ENCODE measurements at regions not wholly inside any gene's neighbourhood (a gene's known extent, or its start where the extent isn't known, plus 50 kb on each side); places are given as distances from the start of the nearest gene placed in this dataset.

DNA sequence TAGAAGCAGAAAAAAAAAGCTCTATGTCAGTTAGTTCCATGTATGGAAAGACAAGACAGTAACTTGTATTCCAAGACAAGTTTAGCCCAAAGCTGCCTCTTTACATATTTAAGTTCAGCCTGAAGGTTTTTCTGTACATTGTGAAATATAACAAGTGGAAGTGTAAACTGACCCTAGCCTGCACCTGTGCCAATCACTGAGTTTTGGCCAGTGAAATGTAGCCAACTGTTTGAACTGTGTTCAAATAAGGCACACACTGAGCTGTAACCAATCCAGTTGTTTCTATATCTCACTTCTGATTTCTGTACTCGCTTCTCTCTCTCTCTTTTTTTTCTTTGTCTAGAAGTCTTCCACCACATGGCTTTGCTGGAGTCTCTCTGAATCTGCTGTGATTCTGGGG, 1227.1 kb downstream of the NCAM2 start:
- Histone ChIP-seq H3K9me3 (ENCODE audit: insufficient read depth, low read length) (no peaks in the 10 kb centered on the region), H3K4me1 (ENCODE audit: insufficient read depth, insufficient read length) (no peaks in the 10 kb centered on the region), H3K36me3 (ENCODE audit: insufficient read depth, insufficient read length, low read length) (no peaks in the 10 kb centered on the region), H3K9ac (ENCODE audit: insufficient read length, low read depth) (no peak overlapping the region), H3K4me3 (ENCODE audit: insufficient read length, low read depth) (no peak overlapping the region), H3K27me3 (ENCODE audit: insufficient read depth, insufficient read length) (no peaks in the 10 kb centered on the region)
- no peak for DNase-seq (ENCODE audit: low read depth, low spot score)
- TF ChIP-seq SUZ12 (IDR thresholded peaks at IDR 0.05; ENCODE audit: extremely low read depth, insufficient read depth, insufficient read length) (no peak), ZNF274 (IDR thresholded peaks at IDR 0.05; ENCODE audit: low read depth, low read length) (no peak), YY1 (IDR thresholded peaks at IDR 0.05; ENCODE audit: insufficient read depth, insufficient read length) (no peak)

DNA sequence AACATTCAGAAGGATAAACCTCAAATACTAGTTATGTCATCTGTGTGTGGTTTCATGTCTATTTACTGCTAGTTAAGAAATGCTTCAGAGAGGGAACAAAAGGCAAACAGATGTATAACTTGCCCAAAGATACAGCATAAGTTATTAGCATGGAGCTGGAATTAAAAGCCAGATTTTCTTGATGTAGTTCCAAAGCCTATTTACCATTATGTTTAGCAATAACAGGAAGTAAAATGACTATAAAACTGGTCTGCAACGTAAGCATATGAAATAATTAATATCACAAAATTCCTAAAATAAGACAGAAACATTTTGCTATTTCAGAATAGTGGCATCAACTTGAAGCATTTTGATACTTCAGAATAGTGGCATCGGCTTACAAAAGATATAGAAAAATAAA, 1232.8 kb downstream of the NCAM2 start:
- H3K27me3 ChIP-seq (ENCODE audit: insufficient read depth, insufficient read length): no peaks in the 10 kb centered on the region
- no peak overlapping the region for H3K4me3 ChIP-seq (ENCODE audit: insufficient read length, low read depth)
- no peaks in the 10 kb centered on the region for H3K4me1 ChIP-seq (ENCODE audit: insufficient read depth, insufficient read length)
- H3K9me3 ChIP-seq (ENCODE audit: insufficient read depth, low read length): no peaks in the 10 kb centered on the region
- no peak for DNase-seq (ENCODE audit: low read depth, low spot score)
- H3K9ac ChIP-seq (ENCODE audit: insufficient read length, low read depth): no peak overlapping the region
- peaks cover 15% of the 10 kb centered on the region for H3K36me3 ChIP-seq (ENCODE audit: insufficient read depth, insufficient read length, low read length)
- TF ChIP-seq YY1 (IDR thresholded peaks at IDR 0.05; ENCODE audit: insufficient read depth, insufficient read length) (no peak), ZNF274 (IDR thresholded peaks at IDR 0.05; ENCODE audit: low read depth, low read length) (no peak), SUZ12 (IDR thresholded peaks at IDR 0.05; ENCODE audit: extremely low read depth, insufficient read depth, insufficient read length) (no peak)

DNA sequence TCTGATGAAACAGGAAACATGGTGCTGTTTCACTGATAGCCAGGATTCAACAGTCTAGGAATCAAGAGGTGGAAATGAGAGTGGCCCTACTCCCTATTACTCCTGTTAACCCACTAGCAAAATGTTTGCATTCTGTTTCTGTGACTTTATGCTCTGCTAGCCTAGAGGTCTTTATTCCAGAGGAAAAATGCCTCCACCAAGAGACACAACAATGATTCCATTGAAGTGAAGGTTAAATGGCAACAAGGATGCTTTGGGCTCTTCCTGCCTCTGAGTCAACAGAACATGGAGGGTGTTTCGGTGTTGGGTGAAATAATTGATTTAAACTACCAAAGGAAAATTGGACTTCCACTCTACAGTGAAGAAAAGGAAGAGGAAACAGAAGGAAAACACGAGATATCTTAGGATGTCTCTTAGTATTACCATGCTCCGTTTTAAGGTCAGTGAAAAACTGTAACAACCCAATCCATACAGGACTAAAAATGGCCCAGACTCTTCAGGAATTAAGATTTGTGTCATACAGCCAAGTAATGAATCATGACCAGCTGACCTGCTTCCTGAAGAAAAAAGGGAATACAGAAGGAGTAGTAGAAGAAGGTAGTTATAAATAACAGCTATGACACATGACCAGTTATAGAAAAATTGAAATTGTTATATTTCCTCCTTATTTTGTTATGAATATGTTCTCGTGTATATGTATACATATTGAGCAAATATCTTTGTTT, 1237.8 kb downstream of the NCAM2 start:
- DNase-seq (ENCODE audit: low read depth, low spot score): no peak
- Histone ChIP-seq H3K4me1 (ENCODE audit: insufficient read depth, insufficient read length) (no peaks in the 10 kb centered on the region), H3K27me3 (ENCODE audit: insufficient read depth, insufficient read length) (no peaks in the 10 kb centered on the region), H3K9me3 (ENCODE audit: insufficient read depth, low read length) (peaks cover 12% of the 10 kb centered on the region; the same call in 1 of the 2 replicates), H3K36me3 (ENCODE audit: insufficient read depth, insufficient read length, low read length) (peaks cover 17% of the 10 kb centered on the region), H3K4me3 (ENCODE audit: insufficient read length, low read depth) (no peak overlapping the region), H3K9ac (ENCODE audit: insufficient read length, low read depth) (no peak overlapping the region)
- TF ChIP-seq SUZ12 (IDR thresholded peaks at IDR 0.05; ENCODE audit: extremely low read depth, insufficient read depth, insufficient read length) (no peak), ZNF274 (IDR thresholded peaks at IDR 0.05; ENCODE audit: low read depth, low read length) (no peak), YY1 (IDR thresholded peaks at IDR 0.05; ENCODE audit: insufficient read depth, insufficient read length) (no peak)

DNA sequence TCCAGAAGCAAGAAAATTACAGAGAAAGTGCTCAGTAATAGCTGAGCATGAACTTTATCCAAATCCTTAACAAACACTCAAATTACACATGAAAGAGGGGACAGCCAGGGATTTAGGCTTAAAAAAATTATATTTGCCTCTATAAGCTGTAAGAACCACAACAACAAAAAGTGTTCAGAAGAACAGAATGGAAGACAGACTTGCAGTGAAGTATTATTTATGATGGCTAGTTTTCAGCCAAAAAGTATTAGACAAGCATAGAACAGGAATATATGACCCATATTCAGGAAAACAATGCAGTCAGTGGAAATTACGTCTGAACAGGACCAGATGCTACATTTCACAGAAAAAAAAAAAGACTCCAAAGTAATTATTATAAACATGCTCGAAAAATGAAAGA, 1246.3 kb downstream of the NCAM2 start:
- TF ChIP-seq ZNF274 (IDR thresholded peaks at IDR 0.05; ENCODE audit: low read depth, low read length): no peak
- no peak for TF ChIP-seq YY1 (IDR thresholded peaks at IDR 0.05; ENCODE audit: insufficient read depth, insufficient read length)
- no peak for TF ChIP-seq SUZ12 (IDR thresholded peaks at IDR 0.05; ENCODE audit: extremely low read depth, insufficient read depth, insufficient read length)
- Histone ChIP-seq H3K4me1 (ENCODE audit: insufficient read depth, insufficient read length) (no peaks in the 10 kb centered on the region), H3K4me3 (ENCODE audit: insufficient read length, low read depth) (no peak overlapping the region), H3K36me3 (ENCODE audit: insufficient read depth, insufficient read length, low read length) (no peaks in the 10 kb centered on the region), H3K27me3 (ENCODE audit: insufficient read depth, insufficient read length) (no peaks in the 10 kb centered on the region), H3K9me3 (ENCODE audit: insufficient read depth, low read length) (peaks cover 3% of the 10 kb centered on the region; the same call in 1 of the 2 replicates), H3K9ac (ENCODE audit: insufficient read length, low read depth) (no peak overlapping the region)
- DNase-seq (ENCODE audit: low read depth, low spot score): no peak

DNA sequence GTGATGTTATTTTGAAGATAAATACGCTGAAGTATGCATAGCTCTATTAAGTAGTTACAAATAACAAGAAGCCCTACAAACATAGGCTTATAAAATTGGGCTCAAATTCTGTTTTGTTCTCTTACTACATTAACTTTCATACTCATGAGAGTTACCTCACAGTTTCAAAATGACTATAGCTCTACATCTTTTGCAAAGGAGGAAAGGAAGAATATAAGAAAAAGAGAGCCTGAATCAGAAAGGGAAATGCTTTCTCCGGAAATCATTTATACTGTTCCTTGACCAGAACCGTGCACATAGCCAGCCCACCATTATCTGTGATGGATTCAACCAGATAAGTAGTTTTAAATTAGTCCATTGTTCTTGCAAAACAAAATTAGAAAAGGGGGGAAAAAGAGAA, 1252.1 kb downstream of the NCAM2 start:
- no peak overlapping the region for H3K4me3 ChIP-seq (ENCODE audit: insufficient read length, low read depth)
- H3K9me3 ChIP-seq (ENCODE audit: insufficient read depth, low read length): no peaks in the 10 kb centered on the region
- no peaks in the 10 kb centered on the region for H3K27me3 ChIP-seq (ENCODE audit: insufficient read depth, insufficient read length)
- DNase-seq (ENCODE audit: low read depth, low spot score): no peak
- H3K36me3 ChIP-seq (ENCODE audit: insufficient read depth, insufficient read length, low read length): no peaks in the 10 kb centered on the region
- TF ChIP-seq SUZ12 (IDR thresholded peaks at IDR 0.05; ENCODE audit: extremely low read depth, insufficient read depth, insufficient read length): no peak
- no peak for TF ChIP-seq ZNF274 (IDR thresholded peaks at IDR 0.05; ENCODE audit: low read depth, low read length)
- no peak for TF ChIP-seq YY1 (IDR thresholded peaks at IDR 0.05; ENCODE audit: insufficient read depth, insufficient read length)
- H3K9ac ChIP-seq (ENCODE audit: insufficient read length, low read depth): no peak overlapping the region
- H3K4me1 ChIP-seq (ENCODE audit: insufficient read depth, insufficient read length): no peaks in the 10 kb centered on the region

DNA sequence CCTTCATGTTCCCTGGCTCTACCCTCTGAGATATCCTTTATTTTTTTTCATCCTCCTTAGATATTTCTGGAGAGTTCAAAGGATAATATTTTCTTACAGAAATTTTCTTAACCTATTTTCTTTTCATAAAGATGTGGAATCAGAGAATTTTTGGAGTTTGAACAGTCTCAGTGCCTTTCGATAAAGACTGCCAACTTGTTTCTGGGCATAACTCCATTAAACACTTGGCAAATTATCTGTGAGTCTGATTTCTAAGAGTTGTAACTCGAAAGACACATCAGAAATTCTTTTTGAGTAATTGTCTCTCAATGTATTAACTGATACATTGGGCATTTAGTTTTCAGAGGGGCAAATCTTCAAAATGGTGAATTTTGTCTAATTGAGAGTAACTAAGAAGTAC, 1255.6 kb downstream of the NCAM2 start:
- no peak for TF ChIP-seq ZNF274 (IDR thresholded peaks at IDR 0.05; ENCODE audit: low read depth, low read length)
- no peak for TF ChIP-seq SUZ12 (IDR thresholded peaks at IDR 0.05; ENCODE audit: extremely low read depth, insufficient read depth, insufficient read length)
- no peak for TF ChIP-seq YY1 (IDR thresholded peaks at IDR 0.05; ENCODE audit: insufficient read depth, insufficient read length)
- Histone ChIP-seq H3K36me3 (ENCODE audit: insufficient read depth, insufficient read length, low read length) (no peaks in the 10 kb centered on the region), H3K9me3 (ENCODE audit: insufficient read depth, low read length) (no peaks in the 10 kb centered on the region), H3K4me1 (ENCODE audit: insufficient read depth, insufficient read length) (no peaks in the 10 kb centered on the region), H3K4me3 (ENCODE audit: insufficient read length, low read depth) (no peak overlapping the region), H3K9ac (ENCODE audit: insufficient read length, low read depth) (no peak overlapping the region), H3K27me3 (ENCODE audit: insufficient read depth, insufficient read length) (no peaks in the 10 kb centered on the region)
- DNase-seq (ENCODE audit: low read depth, low spot score): no peak

DNA sequence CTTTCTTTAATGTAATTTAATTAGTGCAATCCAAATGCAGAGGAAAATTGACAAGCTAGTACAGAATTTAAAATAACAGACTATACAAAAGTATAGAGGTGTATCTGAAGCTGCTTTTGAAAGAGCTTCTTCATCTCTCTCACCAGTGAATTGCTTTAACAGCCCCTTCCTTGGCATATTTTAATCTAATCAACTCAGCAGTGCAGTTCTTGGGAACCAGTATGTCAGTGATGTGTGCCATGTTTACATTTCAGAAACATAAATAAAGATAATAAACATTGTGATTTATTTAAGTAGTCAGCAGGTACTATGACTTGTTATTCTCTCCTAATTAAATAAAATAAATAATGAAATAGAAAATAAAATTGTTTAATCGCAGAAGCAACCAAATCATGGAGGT, 1260.6 kb downstream of the NCAM2 start:
- no peak for TF ChIP-seq YY1 (IDR thresholded peaks at IDR 0.05; ENCODE audit: insufficient read depth, insufficient read length)
- no peak for DNase-seq (ENCODE audit: low read depth, low spot score)
- H3K4me1 ChIP-seq (ENCODE audit: insufficient read depth, insufficient read length): no peaks in the 10 kb centered on the region
- no peaks in the 10 kb centered on the region for H3K27me3 ChIP-seq (ENCODE audit: insufficient read depth, insufficient read length)
- no peaks in the 10 kb centered on the region for H3K36me3 ChIP-seq (ENCODE audit: insufficient read depth, insufficient read length, low read length)
- no peak overlapping the region for H3K4me3 ChIP-seq (ENCODE audit: insufficient read length, low read depth)
- no peak overlapping the region for H3K9ac ChIP-seq (ENCODE audit: insufficient read length, low read depth)
- no peaks in the 10 kb centered on the region; the same call in 1 of the 2 replicates for H3K9me3 ChIP-seq (ENCODE audit: insufficient read depth, low read length)

All from NT2/D1 (cell line).